ENCODE measurements at regions not wholly inside any gene's neighbourhood (a gene's known extent, or its start where the extent isn't known, plus 50 kb on each side); places are given as distances from the start of the nearest gene placed in this dataset.

- no peak overlapping the region for H3K4me3 ChIP-seq
- no peak for DNase-seq
- H3K27me3 ChIP-seq, result no peaks in the 10 kb centered on the region
- H3K9me3 ChIP-seq, result peaks cover 0 to 3% (median 0%) of the 10 kb centered on the region in 4 donors
- H3K36me3 ChIP-seq, result no peaks in the 10 kb centered on the region
- intact Hi-C loops (cut with DNase I), result no loop called here
- no peak for TF ChIP-seq CTCF (IDR thresholded peaks at IDR 0.05)
- TF ChIP-seq EP300 (IDR thresholded peaks at IDR 0.05), result no peak
- no peak for TF ChIP-seq POLR2A (IDR thresholded peaks at IDR 0.05)
- TF ChIP-seq POLR2AphosphoS5 (IDR thresholded peaks at IDR 0.05), result no peak
- H3K4me1 ChIP-seq, result no peaks in the 10 kb centered on the region
- no peak overlapping the region for H3K27ac ChIP-seq
Observed at GRCh38 chr5:54828151-54828550, 157.2 kb downstream of the ESM1 start.

GRCh38 chr5:54825005-54825404 is 160.4 kb downstream of the ESM1 start:
- no peak for DNase-seq
- Histone ChIP-seq H3K4me1 (peaks cover 0 to 5% (median 2%) of the 10 kb centered on the region in 4 donors), H3K27me3 (no peaks in the 10 kb centered on the region), H3K27ac (no peak overlapping the region), H3K36me3 (no peaks in the 10 kb centered on the region), H3K9me3 (peaks cover 0 to 3% (median 0%) of the 10 kb centered on the region in 4 donors), H3K4me3 (no peak overlapping the region)
- intact Hi-C loops (cut with DNase I), result no loop called here
- TF ChIP-seq POLR2A (IDR thresholded peaks at IDR 0.05) (no peak), EP300 (IDR thresholded peaks at IDR 0.05) (no peak), CTCF (IDR thresholded peaks at IDR 0.05) (no peak), POLR2AphosphoS5 (IDR thresholded peaks at IDR 0.05) (no peak)

- no peaks in the 10 kb centered on the region for H3K36me3 ChIP-seq
- peaks cover 0 to 3% (median 0%) of the 10 kb centered on the region in 4 donors for H3K9me3 ChIP-seq
- H3K27me3 ChIP-seq, result no peaks in the 10 kb centered on the region
- intact Hi-C loops (cut with DNase I), result no loop called here
- DNase-seq, result no peak
- peaks cover 0 to 7% (median 2%) of the 10 kb centered on the region in 4 donors for H3K4me1 ChIP-seq
- no peak overlapping the region for H3K4me3 ChIP-seq
- H3K27ac ChIP-seq, result no peak overlapping the region
- no peak for TF ChIP-seq CTCF (IDR thresholded peaks at IDR 0.05)
- TF ChIP-seq EP300 (IDR thresholded peaks at IDR 0.05), result no peak
- no peak for TF ChIP-seq POLR2A (IDR thresholded peaks at IDR 0.05)
- TF ChIP-seq POLR2AphosphoS5 (IDR thresholded peaks at IDR 0.05), result no peak
Observed at GRCh38 chr5:54823006-54823405, 162.4 kb downstream of the ESM1 start.

- Histone ChIP-seq H3K27me3 (no peaks in the 10 kb centered on the region), H3K36me3 (no peaks in the 10 kb centered on the region), H3K4me3 (no peak overlapping the region), H3K27ac (no peak overlapping the region), H3K9me3 (peaks cover 0 to 3% (median 0%) of the 10 kb centered on the region in 4 donors), H3K4me1 (peaks cover 0 to 7% (median 2%) of the 10 kb centered on the region in 4 donors)
- no peak for DNase-seq
- TF ChIP-seq CTCF (IDR thresholded peaks at IDR 0.05), result no peak
- intact Hi-C loops (cut with DNase I), result no loop called here
- 85 to 95% methylated on average over 2 of the region's 2 CpGs for WGBS, 2 donors
Observed at GRCh38 chr5:54822324-54822687, 163.1 kb downstream of the ESM1 start.

GRCh38 chr5:54821445-54822323 is 163.7 kb downstream of the ESM1 start:
- no peaks in the 10 kb centered on the region for H3K36me3 ChIP-seq
- H3K4me3 ChIP-seq, result no peak overlapping the region
- H3K4me1 ChIP-seq, result peaks cover 0 to 7% (median 2%) of the 10 kb centered on the region in 4 donors
- intact Hi-C loops (cut with DNase I), result no loop called here
- no peaks in the 10 kb centered on the region for H3K9me3 ChIP-seq
- 57 to 73% methylated on average over 4 of the region's 4 CpGs for WGBS, 2 donors
- no peaks in the 10 kb centered on the region for H3K27me3 ChIP-seq
- TF ChIP-seq EP300 (IDR thresholded peaks at IDR 0.05) (no peak), POLR2A (IDR thresholded peaks at IDR 0.05) (no peak), POLR2AphosphoS5 (IDR thresholded peaks at IDR 0.05) (no peak), CTCF (IDR thresholded peaks at IDR 0.05) (no peak)
- H3K27ac ChIP-seq, result no peak overlapping the region
- no peak for DNase-seq
